Upper lobe of left lung (tissue), 6 donors: ENCODE measurements at regions not wholly inside any gene's neighbourhood (a gene's known extent, or its start where the extent isn't known, plus 50 kb on each side); places are given as distances from the start of the nearest gene placed in this dataset.

Source experiments
- ATAC-seq, 2 donors: fragments of 200-7000 bp; cut with Tn5 transposase; one replicate each; pipeline ENCODE4 v1.9.1; 2022; ENCODE audit warnings: mild to moderate bottlenecking in 2 of 2, moderate library complexity in 2 of 2; ENCODE audit not compliant: low FRiP score in 2 of 2
- DNase-seq, 2 donors: peaks; one replicate each; pipeline ENCODE4 v3.0.0-alpha.2; 2019 to 2020
- H3K27ac ChIP-seq, 4 donors: fragments of 200-600 bp; sonication (generic); one replicate each; pipeline ENCODE4 v1.5.1; 2016 to 2019
- H3K27me3 ChIP-seq, 4 donors: fragments of 200-600 bp; sonication (generic); one replicate each; pipeline ENCODE4 v1.5.1; 2017 to 2019
- H3K36me3 ChIP-seq, 4 donors: fragments of 200-600 bp; sonication (generic); one replicate each; pipeline ENCODE4 v1.5.1; 2016 to 2019
- H3K4me1 ChIP-seq, 4 donors: fragments of 200-600 bp; sonication (generic); one replicate each; pipeline ENCODE4 v1.5.1; 2018 to 2019
- H3K4me3 ChIP-seq, 4 donors: fragments of 200-600 bp; sonication (generic); one replicate each; pipeline ENCODE4 v1.5.1; 2017 to 2019; ENCODE audit warnings: mild to moderate bottlenecking in 2 of 4, moderate library complexity in 1 of 4
- H3K9me3 ChIP-seq, 4 donors: fragments of 200-600 bp; sonication (generic); one replicate each; pipeline ENCODE4 v1.5.1; 2018 to 2019
- CTCF ChIP-seq, 6 experiments: fragments of 450-650 bp in 4 of 6; fragments of 200-600 bp in 2 of 6; sonication (generic) in 2 of 6; IDR thresholded peaks; one replicate each; pipeline ENCODE4 v1.5.1; 2016 to 2019; ENCODE audit warnings: antibody characterized with exemption in 6 of 6
- EP300 ChIP-seq, 4 donors: sonication (generic); formaldehyde crosslinking; IDR thresholded peaks; one replicate each; pipeline ENCODE4 v1.5.1; 2017; ENCODE audit warnings: antibody characterized with exemption in 4 of 4, control low read depth in 2 of 4
- POLR2A ChIP-seq, 4 donors: fragments of 450-650 bp; IDR thresholded peaks; one replicate each; pipeline ENCODE4 v1.5.1; 2016 to 2017; ENCODE audit warnings: antibody characterized with exemption in 4 of 4, mild to moderate bottlenecking in 2 of 4
- POLR2AphosphoS5 ChIP-seq, 2 donors: sonication (generic); formaldehyde crosslinking; IDR thresholded peaks; one replicate each; pipeline ENCODE4 v1.5.1; 2017; ENCODE audit warnings: antibody characterized with exemption in 2 of 2
- WGBS, 2 donors: methylation state at CpG; one replicate each; pipeline ENCODE4 v1.1.5; 2017 to 2018; 5-methylcytosine and 5-hydroxymethylcytosine counted together
- donor health status: DM: no; HTN: no; CAD: no; lungs with moderate emphysema.
- donor health status: DM: no; HTN: yes; CAD: no; lungs with severe emphysema.

DNA sequence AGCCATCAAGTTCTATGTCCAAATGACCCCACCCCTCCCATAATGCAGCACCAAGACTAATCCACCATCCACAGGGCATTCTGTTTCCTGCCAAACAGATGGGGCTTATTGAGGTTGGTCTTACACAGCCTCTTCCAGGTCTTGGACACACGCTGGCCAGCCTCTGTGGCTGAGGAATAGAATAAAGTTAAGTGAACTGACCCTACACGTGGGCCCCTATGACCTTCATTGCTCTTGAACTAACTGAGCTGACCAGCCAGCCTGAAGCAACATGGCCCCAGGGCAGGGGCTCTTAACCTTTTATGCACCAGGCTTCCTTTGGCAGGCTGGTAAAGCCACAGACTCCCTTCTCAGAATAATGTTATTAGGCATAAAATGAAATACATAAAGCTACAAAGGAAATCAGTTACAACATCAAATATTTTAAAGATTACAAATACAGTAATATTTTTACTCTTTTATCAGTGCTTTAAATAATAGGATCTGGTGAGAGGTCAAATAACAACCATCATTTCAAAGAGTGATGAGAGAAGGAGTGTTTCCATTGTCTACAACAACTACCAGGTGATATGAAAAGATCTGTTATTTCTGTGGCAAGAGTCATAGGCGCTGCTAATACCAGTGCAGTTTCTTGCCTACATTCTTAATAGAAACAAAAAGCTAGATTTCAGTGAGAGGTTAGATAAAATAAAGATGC lies 192.9 kb upstream of the NUDT4 start:
- H3K9me3 ChIP-seq, result no peaks in the 10 kb centered on the region
- no peaks in the 10 kb centered on the region for H3K27me3 ChIP-seq
- H3K36me3 ChIP-seq, result no peaks in the 10 kb centered on the region
- peaks cover 0 to 8% (median 4%) of the 10 kb centered on the region in 4 donors for H3K4me1 ChIP-seq
- TF ChIP-seq POLR2A (IDR thresholded peaks at IDR 0.05) (no peak), POLR2AphosphoS5 (IDR thresholded peaks at IDR 0.05) (no peak), EP300 (IDR thresholded peaks at IDR 0.05) (no peak), CTCF (IDR thresholded peaks at IDR 0.05) (no peak)
- H3K4me3 ChIP-seq, result no peak overlapping the region
- ATAC-seq, result peak in 1 of 2 donors; percentile 55
- peak overlapping the region; percentile 56 to 77 (median 72) for H3K27ac ChIP-seq
- 53 to 73% methylated on average over 3 of the region's 3 CpGs for WGBS, 2 donors
- no peak for DNase-seq

- peak overlapping the region in 1 of 4 donors; percentile 77 for H3K27ac ChIP-seq
- no peaks in the 10 kb centered on the region for H3K9me3 ChIP-seq
- H3K4me3 ChIP-seq, result no peak overlapping the region
- H3K27me3 ChIP-seq, result no peaks in the 10 kb centered on the region
- TF ChIP-seq CTCF (IDR thresholded peaks at IDR 0.05), result no peak
- TF ChIP-seq EP300 (IDR thresholded peaks at IDR 0.05), result no peak
- no peak for TF ChIP-seq POLR2A (IDR thresholded peaks at IDR 0.05)
- TF ChIP-seq POLR2AphosphoS5 (IDR thresholded peaks at IDR 0.05), result no peak
- no peaks in the 10 kb centered on the region for H3K36me3 ChIP-seq
- DNase-seq (no peak), ATAC-seq (no peak)
- WGBS, 2 donors, result 91 to 92% methylated on average over 2 of the region's 2 CpGs
- peaks cover 0 to 8% (median 4%) of the 10 kb centered on the region in 4 donors for H3K4me1 ChIP-seq
Observed at GRCh38 chr12:93185369-93185741, 192.4 kb upstream of the NUDT4 start.

GRCh38 chr12:93186131-93186530 lies 191.6 kb upstream of the NUDT4 start:
- Histone ChIP-seq H3K9me3 (no peaks in the 10 kb centered on the region), H3K27me3 (no peaks in the 10 kb centered on the region), H3K4me1 (peaks cover 0 to 8% (median 4%) of the 10 kb centered on the region in 4 donors), H3K4me3 (no peak overlapping the region), H3K36me3 (no peaks in the 10 kb centered on the region), H3K27ac (no peak overlapping the region)
- ATAC-seq, result peak in 1 of 2 donors; percentile 28
- TF ChIP-seq CTCF (IDR thresholded peaks at IDR 0.05) (no peak), EP300 (IDR thresholded peaks at IDR 0.05) (no peak), POLR2A (IDR thresholded peaks at IDR 0.05) (no peak), POLR2AphosphoS5 (IDR thresholded peaks at IDR 0.05) (no peak)
- WGBS, 2 donors, result 68 to 79% methylated on average over 2 of the region's 2 CpGs
- no peak for DNase-seq

DNA sequence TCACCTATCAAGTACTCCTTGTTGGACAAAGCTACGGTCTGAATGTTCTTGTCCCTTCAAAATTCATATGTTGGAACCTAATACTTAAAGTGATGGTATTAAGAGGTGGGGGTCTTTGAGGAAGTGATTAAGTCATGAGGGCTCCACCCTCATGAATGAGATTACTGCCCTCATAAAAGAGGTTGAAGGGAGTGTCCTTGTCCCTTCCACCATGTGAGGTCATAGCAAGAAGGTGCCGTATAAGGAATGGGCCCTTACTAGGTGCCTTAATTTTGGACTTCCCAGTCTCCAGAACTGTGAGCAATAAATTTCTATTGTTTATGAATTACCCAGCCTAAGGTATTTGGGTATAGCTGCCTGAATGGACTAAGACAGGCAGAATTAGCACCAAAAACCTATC lies 191.1 kb upstream of the NUDT4 start:
- TF ChIP-seq POLR2A (IDR thresholded peaks at IDR 0.05) (no peak), POLR2AphosphoS5 (IDR thresholded peaks at IDR 0.05) (no peak), CTCF (IDR thresholded peaks at IDR 0.05) (no peak), EP300 (IDR thresholded peaks at IDR 0.05) (no peak)
- Histone ChIP-seq H3K27me3 (no peaks in the 10 kb centered on the region), H3K4me3 (no peak overlapping the region), H3K36me3 (no peaks in the 10 kb centered on the region), H3K4me1 (peaks cover 0 to 8% (median 4%) of the 10 kb centered on the region in 4 donors), H3K9me3 (no peaks in the 10 kb centered on the region), H3K27ac (no peak overlapping the region)
- WGBS, 2 donors, result 93 to 98% methylated on average over 2 of the region's 2 CpGs
- ATAC-seq (no peak), DNase-seq (no peak)

DNA sequence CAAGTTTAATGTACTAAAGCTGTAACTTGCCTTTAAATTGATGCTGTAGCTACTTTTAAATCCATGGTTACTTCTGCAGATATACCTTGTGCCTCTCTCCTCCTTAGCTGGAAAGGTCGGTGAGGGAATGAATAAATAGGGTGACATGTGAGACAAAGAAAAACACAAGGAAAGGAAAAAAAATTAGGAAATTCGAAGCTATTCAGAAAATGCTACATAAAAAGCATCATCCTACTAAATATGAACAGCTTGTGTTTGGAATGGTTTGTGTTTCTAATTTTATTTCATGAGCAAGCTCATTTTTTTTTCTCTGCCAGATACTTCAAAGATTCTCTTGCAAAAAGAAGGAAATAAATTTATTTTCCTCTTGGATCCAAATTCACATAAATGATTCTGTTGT lies 186.3 kb upstream of the NUDT4 start:
- DNase-seq (no peak), ATAC-seq (no peak)
- WGBS, 2 donors, result 58 to 64% methylated on average over 2 of the region's 2 CpGs
- TF ChIP-seq POLR2AphosphoS5 (IDR thresholded peaks at IDR 0.05) (no peak), CTCF (IDR thresholded peaks at IDR 0.05) (no peak), POLR2A (IDR thresholded peaks at IDR 0.05) (no peak), EP300 (IDR thresholded peaks at IDR 0.05) (no peak)
- no peak overlapping the region for H3K27ac ChIP-seq
- H3K4me3 ChIP-seq, result no peak overlapping the region
- no peaks in the 10 kb centered on the region for H3K36me3 ChIP-seq
- no peaks in the 10 kb centered on the region for H3K27me3 ChIP-seq
- H3K9me3 ChIP-seq, result peaks cover 0 to 3% (median 0%) of the 10 kb centered on the region in 4 donors
- no peaks in the 10 kb centered on the region for H3K4me1 ChIP-seq
